T1000 (cell line): ENCODE measurements at regions not wholly inside any gene's neighbourhood (a gene's known extent, or its start where the extent isn't known, plus 50 kb on each side); places are given as distances from the start of the nearest gene placed in this dataset.
"Not testable (repeated sequence)": the region's sequence is repeated elsewhere in the genome, so short reads cannot be mapped to it uniquely, and the experiment has no call there.

Experiments
- DNase-seq: peaks from one replicate; lab custom pipeline; 2025; ENCODE audit warnings: mixed read lengths; lab: John Stamatoyannopoulos, UW

- no peak for DNase-seq
Observed at GRCh38 chr13:50485979-50486935, 357.2 kb downstream of the DLEU7 start.

GRCh38 chr13:50493683-50494082, 349.8 kb downstream of the DLEU7 start:
- DNase-seq = no peak

DNA sequence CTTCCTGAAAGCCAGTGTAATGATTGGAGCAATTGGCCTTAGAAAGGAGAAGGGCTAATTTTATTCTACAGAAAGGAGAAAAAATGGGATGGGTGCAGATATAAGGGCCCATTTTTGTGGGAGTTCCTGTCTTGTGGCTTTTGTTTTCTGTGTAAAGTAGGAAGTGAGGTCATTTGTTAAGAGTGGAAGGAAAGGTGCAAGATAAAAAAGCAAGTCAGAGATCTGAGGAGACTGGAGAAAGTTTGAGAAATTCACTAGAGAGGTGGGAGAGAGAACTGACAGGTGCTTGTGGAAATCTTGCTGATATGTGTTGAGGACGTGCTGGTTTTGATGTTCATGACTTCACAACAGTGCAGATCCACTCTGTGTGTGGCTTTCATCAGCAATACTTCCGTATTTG, 349.4 kb downstream of the DLEU7 start:
- DNase-seq = no peak

- not testable (repeated sequence) for DNase-seq
Observed at GRCh38 chr13:50503212-50503611, 340.3 kb downstream of the DLEU7 start.

DNA sequence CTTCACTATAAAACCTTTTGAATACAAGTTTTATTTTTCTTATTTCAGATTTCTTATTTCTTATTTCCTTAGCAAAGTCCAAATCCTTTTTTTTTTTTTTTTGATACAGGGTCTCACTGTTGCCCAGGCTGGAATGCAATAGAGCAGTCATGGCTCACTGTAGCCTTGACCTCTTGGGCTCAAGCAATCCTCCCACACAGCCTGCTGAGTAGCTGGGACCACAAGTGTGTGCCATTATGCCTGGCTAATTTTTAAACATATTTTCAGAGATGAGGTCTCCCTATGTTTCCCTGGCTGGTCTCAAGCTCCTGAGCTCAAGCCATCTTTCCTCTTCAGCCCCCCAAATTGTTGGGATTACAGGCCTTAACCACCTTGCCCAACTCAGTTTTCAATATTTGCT, 334.3 kb downstream of the DLEU7 start:
- DNase-seq = no peak

DNA sequence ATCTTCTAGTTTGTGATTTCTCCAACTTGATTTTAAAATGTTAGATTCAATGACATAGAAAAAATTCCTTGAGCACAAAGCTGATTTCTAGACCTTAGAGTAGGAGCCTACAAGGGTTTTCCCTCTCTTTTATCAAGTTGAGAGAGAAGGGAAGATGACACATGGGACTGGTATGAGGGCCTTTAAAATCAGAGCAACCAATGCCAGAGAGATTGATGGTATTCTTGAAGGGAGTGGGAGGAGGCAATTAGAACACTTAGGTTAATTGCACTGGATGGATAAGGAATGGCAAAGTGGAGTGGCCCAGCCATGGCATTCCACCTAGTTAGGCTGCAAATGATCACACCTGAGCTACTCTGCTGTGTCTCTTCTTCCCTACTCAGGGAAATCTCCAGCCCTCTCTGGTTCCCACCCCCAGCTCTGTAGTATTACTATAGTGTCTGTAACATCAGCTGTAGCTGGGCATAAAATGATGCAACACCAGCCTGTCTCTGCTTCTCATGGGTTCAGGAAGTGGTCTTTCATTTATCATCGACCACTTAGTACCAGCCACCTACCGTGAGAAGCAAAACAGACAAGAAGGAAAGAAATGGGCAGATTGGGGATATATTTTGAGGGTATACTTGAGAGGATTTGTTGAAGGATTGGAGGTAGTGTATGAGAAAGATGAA, 333.6 kb downstream of the DLEU7 start:
- no peak for DNase-seq

- not testable (repeated sequence) for DNase-seq
Observed at GRCh38 chr13:50510885-50511545, 332.5 kb downstream of the DLEU7 start.

GRCh38 chr13:50511877-50512341, 331.6 kb downstream of the DLEU7 start:
- no peak for DNase-seq

DNA sequence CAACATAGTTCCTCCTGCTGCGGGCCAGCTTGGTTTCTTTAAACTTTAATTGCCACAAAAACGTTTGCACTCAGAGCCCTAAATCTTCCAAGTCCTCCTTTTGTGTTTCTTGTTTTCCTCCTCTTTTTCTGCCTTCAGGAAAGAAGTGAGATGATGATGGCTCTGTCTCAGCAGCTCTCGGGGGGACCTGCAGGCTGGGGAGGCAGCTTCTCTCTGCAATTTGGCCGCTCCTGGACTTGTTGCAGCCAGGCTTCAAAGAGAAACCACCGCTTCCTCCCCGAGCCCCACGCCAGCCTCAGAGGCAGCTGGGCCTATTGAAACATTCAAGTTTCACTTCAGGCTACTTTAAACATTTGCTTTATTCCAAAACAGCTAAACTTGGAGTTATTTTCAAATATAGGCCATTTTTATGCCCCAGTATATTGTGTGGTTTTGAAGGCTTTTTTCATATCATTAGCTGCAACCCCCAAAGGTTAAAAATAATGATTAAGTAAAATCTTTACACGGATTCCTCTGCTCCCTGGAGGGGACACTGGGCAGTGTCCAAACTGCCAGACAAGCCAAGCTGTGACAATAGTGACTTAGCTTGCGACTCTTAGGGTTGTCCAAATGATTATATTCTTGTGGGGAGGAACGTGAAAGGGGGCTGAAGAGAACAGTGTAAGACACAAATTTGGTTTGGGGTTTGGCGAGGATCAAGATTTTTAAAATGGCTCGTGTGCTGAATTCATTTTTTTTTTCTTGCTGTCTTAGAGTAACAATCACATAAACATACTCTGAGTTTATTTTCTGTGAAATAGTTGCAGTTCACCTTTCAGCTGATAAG, 330.8 kb downstream of the DLEU7 start:
- no peak for DNase-seq

- no peak for DNase-seq
Observed at GRCh38 chr13:50513300-50513877, 330.1 kb downstream of the DLEU7 start.

- no peak for DNase-seq
Observed at GRCh38 chr13:50514249-50514648, 329.2 kb downstream of the DLEU7 start.

GRCh38 chr13:50518131-50518530, 325.4 kb downstream of the DLEU7 start:
- DNase-seq = no peak

- DNase-seq = no peak
Observed at GRCh38 chr13:50518781-50519201, 324.7 kb downstream of the DLEU7 start.

- no peak for DNase-seq
Observed at GRCh38 chr13:50519866-50520265, 323.6 kb downstream of the DLEU7 start.

DNA sequence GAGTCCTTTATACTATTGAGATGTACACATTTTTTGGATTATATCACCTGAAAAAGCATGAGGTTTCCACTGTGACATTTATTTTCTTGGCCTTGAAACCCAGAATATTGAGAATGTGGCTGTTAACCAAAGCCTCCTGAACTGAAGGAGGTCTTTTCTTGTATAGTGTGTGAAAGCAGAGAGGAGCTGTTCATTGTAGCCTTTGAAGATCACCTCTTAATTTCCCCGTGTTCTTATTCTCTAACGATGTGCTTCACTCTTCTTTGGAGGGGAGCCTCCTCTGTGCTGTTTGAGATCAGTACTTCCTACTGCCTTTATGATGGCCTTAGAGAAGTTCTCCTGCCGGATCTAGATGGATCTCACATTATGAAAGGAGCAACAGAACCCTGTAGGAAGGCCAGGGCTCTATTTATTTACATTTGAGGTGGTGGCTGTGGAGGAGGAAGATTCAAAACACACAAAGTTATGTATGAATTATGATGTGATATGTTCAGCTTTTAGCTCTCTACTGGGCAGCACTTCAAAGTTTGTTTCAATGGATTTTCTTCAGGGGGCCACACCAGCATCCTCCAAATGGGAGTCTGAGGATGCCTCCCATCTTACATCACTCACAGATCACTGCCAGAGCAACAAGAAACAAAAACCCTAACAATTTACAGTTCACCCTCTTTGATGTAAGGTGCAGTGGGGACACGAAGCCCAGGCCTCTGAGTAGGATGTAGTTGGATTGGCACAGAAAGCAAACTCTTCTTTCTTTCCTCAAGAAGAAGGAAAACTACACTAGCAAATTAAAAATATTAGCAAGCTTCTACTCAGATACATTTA, 322.3 kb downstream of the DLEU7 start:
- DNase-seq = no peak

DNA sequence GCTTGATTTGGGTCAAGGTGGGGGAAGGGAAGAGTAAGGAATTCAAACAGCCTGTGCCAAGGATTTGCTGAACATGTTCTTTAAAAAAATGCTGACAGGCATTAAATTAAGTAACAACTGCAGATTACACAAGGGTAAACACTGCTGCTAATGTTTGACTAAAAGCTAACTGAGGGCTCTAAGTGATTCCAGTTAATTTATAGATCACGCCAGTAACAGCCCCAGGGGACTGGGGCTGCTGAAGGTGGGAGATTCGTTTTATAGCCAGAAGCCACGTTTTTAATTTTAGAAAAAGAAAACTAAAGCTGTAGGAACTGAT, 321.7 kb downstream of the DLEU7 start:
- no peak for DNase-seq

DNA sequence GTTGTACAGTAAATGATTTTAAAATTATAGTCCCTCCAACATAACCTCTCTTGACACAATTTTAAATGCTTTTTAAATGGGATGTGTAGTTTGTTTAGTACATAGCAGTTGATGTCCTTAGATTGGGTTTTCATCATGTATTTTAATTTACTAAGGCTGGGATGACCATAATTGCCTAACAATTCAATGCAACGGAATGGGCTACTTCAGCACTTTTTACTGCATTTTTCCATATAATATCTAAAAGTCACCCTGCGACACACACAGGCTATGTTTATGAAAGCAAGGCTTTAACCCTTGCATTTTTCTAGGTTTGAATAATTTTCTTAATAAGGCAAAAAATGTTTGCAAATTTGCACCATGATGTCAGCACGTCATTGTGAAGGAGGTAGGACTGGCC, 321.0 kb downstream of the DLEU7 start:
- DNase-seq = no peak

- no peak for DNase-seq
Observed at GRCh38 chr13:50523307-50523706, 320.2 kb downstream of the DLEU7 start.

DNA sequence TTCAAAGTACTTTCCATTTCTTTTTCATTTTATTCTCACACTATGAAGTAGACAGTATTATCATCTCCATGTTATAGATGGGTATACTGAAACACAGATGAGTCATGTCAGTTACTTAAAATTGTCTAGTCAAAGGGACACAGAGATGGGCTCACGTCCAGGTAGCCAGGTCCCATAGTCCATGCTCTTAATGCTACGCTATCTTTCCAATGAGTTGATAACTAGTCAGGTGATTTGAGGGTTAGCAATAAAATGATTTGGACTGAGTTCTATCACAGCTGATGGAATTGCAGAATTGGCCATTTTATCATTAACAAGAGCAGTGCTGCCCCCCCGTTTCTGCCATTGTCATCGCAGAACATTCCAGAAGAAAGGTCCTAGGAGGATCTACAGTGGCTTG, 318.9 kb downstream of the DLEU7 start:
- no peak for DNase-seq

DNA sequence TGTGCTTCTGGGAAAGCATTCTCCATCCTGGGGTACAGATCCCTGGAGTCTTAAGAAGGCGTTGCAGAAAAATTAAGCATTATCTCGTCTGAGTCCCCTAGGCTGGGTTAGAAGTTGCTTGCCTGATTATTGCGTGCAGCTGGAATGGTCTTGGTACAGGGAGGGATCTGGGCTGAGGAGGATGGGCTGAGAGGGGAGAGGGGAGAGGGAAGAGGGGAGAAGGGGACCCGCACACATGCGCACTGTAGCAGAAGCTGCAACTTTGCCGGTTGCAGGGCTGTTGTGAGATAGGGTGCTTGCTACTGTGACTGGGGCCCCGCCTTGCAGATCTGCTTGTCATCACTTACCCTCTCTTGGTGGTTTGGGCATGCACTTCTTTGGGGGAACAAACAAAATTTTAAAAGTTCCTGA, 316.8 kb downstream of the DLEU7 start:
- no peak for DNase-seq

DNA sequence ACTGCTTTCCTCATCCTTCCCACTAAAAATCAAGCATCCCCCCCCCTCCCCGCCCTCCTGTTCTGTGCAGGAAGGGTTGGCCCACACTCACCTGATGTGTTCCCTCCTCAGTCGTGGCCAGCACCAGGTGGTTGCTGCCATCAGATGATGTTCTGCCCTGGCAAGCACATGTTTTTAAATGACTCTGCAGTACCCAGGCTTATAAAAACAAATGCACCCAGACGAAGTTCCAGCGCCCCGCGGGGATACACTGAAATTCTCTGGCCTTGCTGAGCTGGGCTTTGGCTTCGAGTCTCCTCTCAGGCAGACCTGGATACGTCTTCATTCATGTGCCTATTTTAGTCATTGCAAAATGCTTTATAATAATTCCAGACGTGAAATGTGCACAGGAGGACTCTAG, 316.3 kb downstream of the DLEU7 start:
- DNase-seq = no peak
